ENCODE measurements at regions not wholly inside any gene's neighbourhood (a gene's known extent, or its start where the extent isn't known, plus 50 kb on each side); places are given as distances from the start of the nearest gene placed in this dataset.

- Histone ChIP-seq H3K4me3 (ENCODE audit: insufficient read depth, low read depth, low read length) (no peak overlapping the region), H3K36me3 (ENCODE audit: insufficient read depth, low read length) (no peaks in the 10 kb centered on the region), H4K20me1 (ENCODE audit: insufficient read depth, low read length) (no peaks in the 10 kb centered on the region), H3K79me2 (ENCODE audit: insufficient read depth, low read length) (no peaks in the 10 kb centered on the region), H3K27me3 (ENCODE audit: insufficient read depth, low read length) (no peaks in the 10 kb centered on the region), H3K4me1 (ENCODE audit: insufficient read depth, low read length) (no peaks in the 10 kb centered on the region), H3K4me2 (ENCODE audit: low read length) (no peak overlapping the region), H3K9me3 (ENCODE audit: insufficient read depth, low read depth, low read length) (no peaks in the 10 kb centered on the region), H2AFZ (ENCODE audit: low read depth, low read length) (no peak overlapping the region), H3K9ac (ENCODE audit: low read length) (no peak overlapping the region), H3K27ac (ENCODE audit: low read depth, low read length) (no peak overlapping the region)
- TF ChIP-seq CTCF (IDR thresholded peaks at IDR 0.05; ENCODE audit: insufficient read depth, low read depth, low read length) (no peak), EZH2 (IDR thresholded peaks at IDR 0.05; ENCODE audit: insufficient read depth, low read length) (no peak)
- H3K27me3 Mint-ChIP-seq (ENCODE audit: low read depth, unreplicated experiment): no peaks in the 10 kb centered on the region
- no peak for FAIRE-seq
- H3K27ac Mint-ChIP-seq (ENCODE audit: unreplicated experiment): no peak overlapping the region
- H3K9me3 Mint-ChIP-seq (ENCODE audit: unreplicated experiment): peaks cover 1% of the 10 kb centered on the region
- DNase-seq (ENCODE audit: low read depth): no peak
- H3K36me3 Mint-ChIP-seq (ENCODE audit: low read depth, unreplicated experiment): no peaks in the 10 kb centered on the region
- H3K4me3 Mint-ChIP-seq (ENCODE audit: unreplicated experiment): no peak overlapping the region
- H3K4me1 Mint-ChIP-seq (ENCODE audit: low read depth, unreplicated experiment): no peaks in the 10 kb centered on the region
Measured at GRCh38 chr4:125658773-125659172, 344.0 kb downstream of the FAT4 start.

- H3K9me3 Mint-ChIP-seq (ENCODE audit: unreplicated experiment): peaks cover 1% of the 10 kb centered on the region
Measured at GRCh38 chr4:125663896-125664767, 349.4 kb downstream of the FAT4 start.

More at GRCh38 chr4:125663896-125664767, 349.4 kb downstream of the FAT4 start:
- Histone ChIP-seq H3K4me1 (ENCODE audit: insufficient read depth, low read length) (no peaks in the 10 kb centered on the region), H3K79me2 (ENCODE audit: insufficient read depth, low read length) (no peaks in the 10 kb centered on the region), H3K9me3 (ENCODE audit: insufficient read depth, low read depth, low read length) (no peaks in the 10 kb centered on the region), H3K27ac (ENCODE audit: low read depth, low read length) (no peak overlapping the region), H3K4me3 (ENCODE audit: insufficient read depth, low read depth, low read length) (no peak overlapping the region), H3K9ac (ENCODE audit: low read length) (no peak overlapping the region), H2AFZ (ENCODE audit: low read depth, low read length) (peak overlapping the region; percentile 9), H4K20me1 (ENCODE audit: insufficient read depth, low read length) (no peaks in the 10 kb centered on the region), H3K4me2 (ENCODE audit: low read length) (no peak overlapping the region), H3K36me3 (ENCODE audit: insufficient read depth, low read length) (no peaks in the 10 kb centered on the region), H3K27me3 (ENCODE audit: insufficient read depth, low read length) (no peaks in the 10 kb centered on the region)
- Mint-ChIP-seq H3K36me3 (ENCODE audit: low read depth, unreplicated experiment) (no peaks in the 10 kb centered on the region), H3K4me1 (ENCODE audit: low read depth, unreplicated experiment) (no peaks in the 10 kb centered on the region), H3K4me3 (ENCODE audit: unreplicated experiment) (no peak overlapping the region), H3K27me3 (ENCODE audit: low read depth, unreplicated experiment) (no peaks in the 10 kb centered on the region), H3K27ac (ENCODE audit: unreplicated experiment) (no peak overlapping the region)
- no peak for FAIRE-seq
- no peak for DNase-seq (ENCODE audit: low read depth)
- TF ChIP-seq EZH2 (IDR thresholded peaks at IDR 0.05; ENCODE audit: insufficient read depth, low read length): no peak
- TF ChIP-seq CTCF (IDR thresholded peaks at IDR 0.05; ENCODE audit: insufficient read depth, low read depth, low read length): no peak
